ENCODE measurements at regions not wholly inside any gene's neighbourhood (a gene's known extent, or its start where the extent isn't known, plus 50 kb on each side); places are given as distances from the start of the nearest gene placed in this dataset.

DNA sequence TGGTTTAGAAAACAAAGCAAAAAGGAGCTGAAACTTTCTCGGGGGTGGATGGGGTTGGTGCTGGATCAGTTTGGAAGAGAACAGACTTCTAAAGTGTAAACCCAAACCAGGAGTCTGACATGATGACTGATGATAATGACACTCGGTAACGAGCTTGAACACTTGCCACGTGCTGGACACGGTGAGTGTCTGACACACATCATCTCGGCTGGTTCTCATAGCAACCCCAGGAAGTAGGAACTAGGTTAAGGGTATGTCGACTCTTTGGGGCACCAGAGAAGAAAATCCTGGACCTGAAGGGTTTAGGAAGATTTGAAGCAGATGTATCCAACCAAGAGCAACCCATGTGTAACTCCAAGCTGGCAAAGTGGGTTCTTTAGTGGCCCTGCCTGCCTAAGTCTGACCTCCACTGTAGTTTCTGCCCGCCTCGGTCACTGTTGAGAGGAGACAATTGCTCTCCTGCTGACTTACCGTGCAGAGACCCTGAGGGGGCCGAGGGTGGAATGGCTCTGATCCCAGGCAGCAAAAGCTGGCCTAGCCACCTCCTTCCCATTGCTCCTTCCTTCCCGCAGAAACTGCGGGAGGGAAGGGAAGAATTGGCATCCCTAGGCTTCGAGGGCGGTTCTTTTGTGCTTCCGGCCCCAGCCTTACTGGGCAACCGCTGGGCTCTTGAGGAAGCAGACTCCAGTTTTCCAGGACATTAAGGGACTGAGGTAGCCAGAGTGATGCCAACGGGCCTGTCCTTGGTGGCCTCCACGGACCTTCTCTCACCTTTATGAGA lies 156.0 kb downstream of the TOMM20 start:
- peak; percentile 20 for DNase-seq

DNA sequence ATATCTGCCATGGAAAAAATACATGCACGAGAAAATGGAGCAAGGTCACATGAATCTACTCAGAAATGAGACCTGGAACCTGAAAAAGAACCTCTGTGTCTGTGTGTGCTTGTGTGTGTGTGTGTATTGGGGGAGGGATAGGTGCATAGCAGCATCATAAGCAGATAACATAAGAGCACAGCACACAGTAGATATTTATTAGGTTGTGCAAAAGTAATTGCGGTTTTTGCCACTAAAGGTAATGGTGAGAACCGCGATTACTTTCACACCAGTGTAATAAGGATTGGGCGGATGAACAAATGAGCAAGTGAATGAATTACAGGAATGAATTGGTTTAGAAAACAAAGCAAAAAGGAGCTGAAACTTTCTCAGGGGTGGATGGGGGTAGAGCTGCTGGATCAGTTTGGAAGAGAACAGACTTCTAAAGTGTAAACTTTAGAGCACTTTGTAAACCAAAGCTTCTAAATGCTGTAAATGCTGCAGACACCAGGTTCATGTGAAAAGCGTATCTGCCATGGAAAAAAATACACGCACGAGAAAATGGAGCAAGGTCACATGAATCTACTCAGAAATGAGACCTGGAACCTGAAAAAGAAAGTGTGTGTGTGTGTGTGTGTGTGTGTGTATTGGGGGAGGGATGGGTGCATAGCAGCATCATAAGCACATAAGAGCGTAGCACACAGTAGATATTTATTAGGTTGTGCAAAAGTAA lies 156.9 kb downstream of the TOMM20 start:
- DNase-seq, result no peak

DNA sequence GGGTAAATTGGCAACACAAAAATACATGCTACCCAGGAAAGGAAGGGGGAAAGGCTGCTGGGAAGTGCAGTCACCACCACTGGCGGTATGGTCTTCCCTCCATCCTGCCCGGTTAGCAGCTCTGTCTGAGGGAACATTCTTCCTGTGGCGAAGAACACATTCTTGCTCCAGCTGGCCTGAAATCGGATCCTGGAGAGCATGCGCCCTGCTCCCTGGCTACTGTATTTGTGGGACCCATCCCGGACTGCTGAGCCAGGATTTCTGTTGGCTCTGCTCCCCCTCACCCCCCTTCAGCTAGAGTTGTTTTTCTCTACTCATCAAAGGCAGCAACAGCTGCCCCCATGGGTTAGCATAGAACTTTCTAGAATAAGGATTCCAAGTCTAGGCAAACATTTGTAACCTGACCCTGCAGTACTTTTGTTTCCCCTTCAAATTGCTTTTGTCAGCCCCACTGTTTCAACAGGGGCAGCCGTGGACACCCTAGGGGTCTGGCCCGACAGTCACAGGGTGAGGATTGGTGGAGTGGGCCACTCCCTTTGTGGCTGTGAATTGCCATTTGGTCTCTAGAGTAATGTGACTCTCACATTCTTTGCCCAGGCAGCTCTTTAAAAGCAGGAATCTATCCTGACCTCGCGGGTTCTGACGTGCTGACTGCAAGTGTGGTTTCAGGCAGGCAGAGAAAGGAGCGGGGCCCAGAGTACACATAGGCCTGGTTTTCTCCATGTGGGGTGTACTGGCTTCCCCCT lies 157.7 kb downstream of the TOMM20 start:
- DNase-seq, result no peak

DNA sequence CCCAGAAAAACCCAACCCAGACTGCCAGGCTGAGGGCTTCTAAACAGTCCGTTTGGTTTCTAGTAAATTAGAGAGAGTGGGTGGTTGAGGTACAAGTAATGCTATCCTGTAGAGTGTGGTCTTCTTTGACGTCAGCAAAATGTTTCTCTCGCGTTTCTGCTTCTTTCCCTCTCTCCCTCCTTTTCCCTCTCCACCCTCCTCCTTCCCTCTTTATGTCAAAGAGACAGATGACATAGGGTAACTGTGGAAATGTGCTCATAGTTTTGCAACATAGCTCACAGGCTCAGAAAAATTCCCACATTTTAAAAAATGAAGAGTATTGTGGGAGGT lies 158.3 kb downstream of the TOMM20 start:
- no peak for DNase-seq

DNA sequence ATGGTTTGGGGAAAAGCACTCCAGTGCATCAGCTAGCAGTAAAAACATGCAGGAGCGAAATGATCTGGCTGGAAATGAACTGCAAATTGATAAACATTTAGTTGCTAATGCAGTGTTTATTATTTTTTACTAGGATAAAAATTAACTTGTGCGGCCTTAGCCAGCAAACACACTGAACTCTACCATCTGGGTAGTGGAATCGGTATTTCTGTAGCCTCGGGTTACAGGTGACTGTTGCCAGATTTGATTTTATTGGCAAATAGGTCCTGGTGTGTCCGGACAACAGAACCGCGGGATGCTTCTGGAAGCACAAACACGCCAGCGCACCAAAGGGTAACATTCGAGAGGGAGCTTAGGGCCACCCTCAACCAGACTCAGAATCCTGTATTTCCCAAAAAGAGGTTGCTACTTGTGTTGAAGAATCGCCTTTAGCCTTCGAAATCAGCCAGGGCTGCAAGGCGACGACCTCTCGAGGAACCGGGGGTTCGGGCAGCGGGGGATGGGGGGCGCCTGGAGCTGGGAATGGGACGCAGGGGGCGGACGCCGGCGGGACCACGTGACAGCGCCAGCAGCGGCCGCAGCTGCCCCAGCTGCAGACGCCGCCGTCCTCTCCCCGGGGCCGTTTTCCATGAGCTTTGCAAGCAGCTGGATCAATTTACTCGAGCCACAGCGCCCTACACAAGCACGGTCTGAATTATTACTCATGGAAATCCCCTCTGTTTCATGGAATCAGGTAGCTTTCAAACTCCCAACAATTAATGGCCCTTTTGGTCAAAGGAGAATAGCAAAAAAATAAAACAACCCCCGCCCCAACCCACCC lies 158.8 kb downstream of the TOMM20 start:
- no peak for DNase-seq

DNA sequence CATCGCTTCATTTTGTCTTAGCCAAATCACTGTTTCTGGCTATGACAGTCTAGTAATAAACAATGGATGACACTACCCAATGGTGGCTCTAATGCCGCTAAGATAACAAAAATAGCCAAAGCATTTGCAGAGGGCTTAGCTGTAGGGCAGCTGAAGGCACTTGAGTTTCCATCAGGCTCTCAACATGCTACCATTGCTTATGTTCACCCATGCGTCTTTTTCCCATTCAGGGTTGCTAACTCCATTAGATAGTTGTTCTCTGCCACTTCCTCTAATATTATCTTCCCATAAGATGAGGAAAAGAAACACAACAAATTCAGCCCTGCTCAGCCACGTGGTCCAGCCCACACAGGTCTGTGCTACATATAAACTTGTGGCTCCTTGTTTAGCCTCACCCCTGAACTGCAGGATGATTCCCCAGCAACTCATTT lies 159.6 kb downstream of the TOMM20 start:
- DNase-seq, result no peak

DNA sequence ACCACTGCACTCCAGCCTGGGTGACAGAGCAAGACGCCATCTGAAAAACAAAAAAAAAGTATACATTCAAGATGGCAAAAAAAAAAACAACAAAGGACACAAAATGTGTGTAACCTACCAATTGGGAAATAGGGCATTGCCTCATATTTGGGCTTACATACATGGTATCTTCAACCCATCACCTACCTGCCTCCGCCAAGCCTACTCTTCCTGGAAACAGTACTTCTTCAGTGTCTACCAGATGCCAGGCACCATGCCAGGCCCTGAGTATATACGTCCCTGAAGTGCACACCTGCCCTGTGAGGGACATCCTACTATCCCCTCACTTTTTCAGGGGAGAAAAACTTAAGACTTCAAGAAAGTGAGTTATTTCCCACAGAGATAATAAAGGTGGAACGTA lies 160.2 kb downstream of the TOMM20 start:
- no peak for DNase-seq

DNA sequence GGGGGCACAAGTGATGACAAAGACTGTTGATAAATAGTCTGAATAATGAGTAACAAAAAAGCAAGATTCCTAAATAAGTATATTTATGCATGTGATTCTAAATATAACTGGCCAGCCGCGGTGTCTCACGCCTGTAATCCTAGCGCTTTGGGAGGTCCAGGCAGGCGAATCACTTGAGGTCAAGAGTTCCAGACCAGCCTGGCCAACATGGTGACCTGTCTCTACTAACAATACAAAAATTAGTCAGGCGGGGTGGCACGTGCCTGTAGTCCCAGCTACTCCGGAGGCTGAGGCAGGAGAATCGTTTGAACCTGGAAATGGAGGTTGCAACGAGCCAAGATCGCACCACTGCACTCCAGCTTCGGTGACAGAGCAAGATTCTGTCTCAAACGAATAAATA lies 161.5 kb downstream of the TOMM20 start:
- DNase-seq, result no peak

DNA sequence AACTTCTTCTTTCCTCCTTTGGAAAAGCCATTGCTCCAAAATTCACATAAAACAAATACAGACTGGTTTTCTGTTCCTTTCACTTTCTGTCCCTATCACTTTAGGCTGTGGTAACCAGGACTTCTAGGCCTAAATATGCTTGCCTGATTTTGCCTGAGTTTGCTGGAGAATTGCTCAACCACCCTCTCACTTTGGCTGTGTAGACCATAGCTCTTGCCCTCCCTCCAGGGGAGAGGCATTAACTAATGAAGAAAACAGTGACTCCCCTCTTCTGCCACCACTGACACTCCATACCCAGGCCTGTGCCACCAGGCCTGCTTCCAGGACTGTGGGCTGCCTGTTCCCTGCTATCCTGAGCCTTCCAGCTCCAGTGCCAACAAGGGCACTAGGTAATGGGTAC lies 163.5 kb downstream of the TOMM20 start:
- DNase-seq, result no peak

DNA sequence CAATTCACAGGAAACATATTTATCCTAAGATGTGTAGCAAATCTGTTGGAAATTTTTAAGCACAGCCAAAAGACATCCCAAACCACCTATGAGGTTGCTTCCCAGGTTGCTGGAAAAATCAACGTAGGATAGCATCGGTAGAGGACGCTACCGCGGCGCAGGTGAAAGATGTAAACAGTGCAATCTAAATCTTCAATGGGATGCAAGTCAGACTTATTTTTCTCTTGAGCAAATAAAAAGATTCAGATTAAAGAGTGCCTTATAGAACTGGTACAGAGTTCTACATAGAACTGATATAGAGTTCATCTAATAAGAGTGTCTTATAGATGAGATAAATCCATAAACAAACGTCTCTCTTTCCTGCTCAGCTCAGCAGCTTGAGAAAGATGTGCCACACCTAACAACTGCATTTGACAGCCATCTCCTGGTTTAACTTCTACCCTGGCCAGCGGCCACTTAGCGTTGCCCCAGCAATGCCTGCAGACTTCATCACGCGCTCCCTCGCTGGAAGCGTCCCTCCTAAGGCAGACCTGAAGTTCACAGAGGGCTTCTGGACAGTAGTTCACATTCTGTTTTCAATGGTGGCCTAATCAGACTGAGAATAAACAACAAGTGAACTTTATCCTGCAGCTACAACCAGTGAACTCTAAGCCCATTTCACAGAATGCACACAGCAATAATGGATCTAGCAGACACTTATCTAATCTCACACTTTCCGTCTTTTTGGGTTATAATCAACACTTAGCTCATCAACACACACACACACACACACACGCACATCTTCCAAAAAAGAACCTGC lies 164.5 kb downstream of the TOMM20 start:
- DNase-seq, result no peak

DNA sequence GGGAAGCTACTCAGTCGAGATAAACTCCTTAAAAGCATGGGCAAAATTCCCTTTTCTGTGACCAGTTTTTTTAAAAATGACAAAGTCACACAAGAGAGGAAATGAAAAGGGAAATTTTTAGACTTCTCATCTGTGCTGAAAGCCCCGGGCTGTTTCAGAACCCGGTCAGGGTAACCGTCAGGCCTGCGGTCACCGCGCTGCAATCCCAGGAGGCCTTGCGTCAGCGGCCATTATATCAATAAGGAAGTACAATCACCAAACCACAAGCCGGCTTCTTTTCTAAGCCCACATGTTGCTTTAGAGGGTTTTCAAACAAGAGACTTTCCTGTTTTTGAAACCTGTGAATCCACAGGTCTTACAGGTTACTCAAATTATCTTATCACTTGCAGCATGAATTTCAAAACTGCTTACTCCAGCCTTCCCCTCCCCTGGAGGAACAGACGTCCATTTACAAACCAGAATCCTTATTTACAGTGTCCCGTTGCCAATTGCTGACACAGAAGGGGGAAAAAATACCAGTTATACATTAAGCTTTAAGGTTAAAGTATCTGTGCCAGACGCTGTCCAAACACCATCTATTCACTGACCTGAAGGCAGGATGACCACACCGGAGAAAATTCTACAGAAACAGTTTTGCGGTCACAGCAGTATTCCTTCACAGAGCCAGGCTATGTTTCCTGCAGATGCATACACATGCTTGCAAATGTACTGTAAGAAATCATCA lies 165.3 kb downstream of the TOMM20 start:
- no peak for DNase-seq

DNA sequence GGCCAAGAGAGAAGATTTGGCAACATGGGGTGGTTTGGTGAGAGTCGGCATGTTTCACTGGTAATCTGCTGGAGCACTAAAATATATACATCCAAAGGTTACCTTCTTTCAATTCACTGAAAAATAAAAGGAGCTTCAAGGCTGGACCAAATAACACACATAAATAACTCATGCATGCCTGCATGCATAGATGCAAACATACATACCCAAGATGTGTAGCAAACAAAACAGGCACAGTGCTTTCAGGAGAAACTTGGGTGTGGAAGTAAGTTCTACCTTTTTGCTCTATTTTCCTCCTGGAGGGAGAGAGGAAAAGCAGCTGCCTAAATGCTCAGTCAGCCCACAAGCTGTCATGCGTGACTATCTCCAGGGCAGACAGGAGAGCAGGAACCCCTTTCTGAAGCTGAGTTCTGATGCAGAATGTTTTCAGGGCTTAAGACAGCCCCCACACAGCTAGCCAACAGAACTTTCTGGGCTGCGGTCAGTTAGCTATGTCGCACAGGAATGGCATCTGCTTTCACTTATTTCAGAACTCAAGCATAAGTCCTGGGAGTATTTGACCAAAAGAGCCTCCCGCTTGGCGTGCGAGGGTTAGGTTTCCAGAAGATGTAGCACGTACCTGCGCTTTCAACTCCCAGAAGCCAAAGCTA lies 166.2 kb downstream of the TOMM20 start:
- no peak for DNase-seq

DNA sequence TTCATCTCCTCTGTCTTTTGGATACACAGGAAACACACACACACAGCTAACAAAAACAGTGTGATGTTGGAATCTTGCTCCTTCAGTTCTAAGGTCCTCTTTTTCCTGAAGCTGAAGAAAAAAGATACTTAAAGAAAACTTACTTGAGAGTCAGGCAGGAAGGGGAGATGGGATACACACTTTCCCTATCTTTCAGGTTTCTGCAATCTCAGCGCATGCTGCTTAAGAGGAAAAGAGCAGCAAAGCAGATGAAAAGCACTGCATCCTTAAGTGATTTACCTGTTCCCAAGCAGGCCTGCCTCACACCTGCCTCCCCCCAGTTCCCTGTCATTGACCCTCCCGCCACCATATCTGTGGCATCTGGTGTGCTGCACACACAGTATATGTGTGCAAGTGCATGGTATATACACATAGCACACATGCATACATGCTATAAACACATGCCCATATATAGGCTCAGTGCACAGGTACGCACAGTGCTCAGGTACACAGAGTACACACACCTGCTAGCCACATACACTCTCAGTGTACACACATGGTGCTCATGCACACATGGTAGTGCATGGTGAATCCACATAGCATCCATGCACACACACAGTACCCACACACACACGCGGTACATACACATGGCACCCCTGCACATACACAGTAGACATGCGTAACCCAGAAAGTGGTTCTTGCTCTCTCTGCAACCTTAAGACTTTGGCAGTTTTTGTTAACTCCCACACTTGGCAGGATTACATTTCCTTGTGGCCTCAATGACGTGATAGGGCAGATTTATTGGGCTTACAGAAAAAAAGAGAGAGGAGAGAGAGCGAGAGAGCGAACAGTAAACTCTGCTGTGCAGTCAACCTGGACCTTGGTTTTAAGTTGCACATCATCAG lies 166.9 kb downstream of the TOMM20 start:
- no peak for DNase-seq

DNA sequence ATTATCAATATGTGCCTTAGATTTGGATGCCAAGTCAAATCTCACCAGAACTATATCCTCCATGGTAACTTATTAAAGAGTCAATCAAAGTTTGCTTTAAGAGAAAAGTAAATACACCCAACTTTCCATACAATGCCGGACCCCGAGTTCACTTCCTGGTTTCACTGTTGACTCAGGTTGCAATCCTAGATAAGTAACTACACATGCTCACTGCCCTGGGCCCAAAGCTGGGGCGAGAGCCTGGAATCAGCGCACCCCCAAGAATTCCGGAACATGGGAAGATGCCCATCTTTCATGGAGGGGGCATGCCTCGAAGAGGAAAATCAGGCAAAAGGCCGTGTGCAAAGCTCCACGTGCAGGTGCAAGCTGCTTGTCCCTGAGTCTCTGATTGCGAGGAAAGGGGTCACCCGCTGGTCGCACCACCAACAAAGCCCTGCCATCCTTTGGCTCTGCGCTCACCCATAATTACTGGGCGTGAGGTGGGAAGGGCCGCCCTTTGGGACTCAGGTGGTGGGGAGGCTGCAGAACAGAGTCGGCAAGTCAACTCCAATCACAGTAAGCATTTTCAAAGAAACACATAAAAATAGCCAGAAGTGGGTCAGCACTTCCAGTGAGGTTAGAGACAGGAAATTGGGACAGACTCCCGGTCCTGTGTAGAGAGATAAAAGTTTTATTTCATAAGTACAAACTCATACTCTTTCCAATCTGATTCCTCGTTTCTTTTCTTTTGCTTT lies 167.7 kb downstream of the TOMM20 start:
- DNase-seq, result no peak

DNA sequence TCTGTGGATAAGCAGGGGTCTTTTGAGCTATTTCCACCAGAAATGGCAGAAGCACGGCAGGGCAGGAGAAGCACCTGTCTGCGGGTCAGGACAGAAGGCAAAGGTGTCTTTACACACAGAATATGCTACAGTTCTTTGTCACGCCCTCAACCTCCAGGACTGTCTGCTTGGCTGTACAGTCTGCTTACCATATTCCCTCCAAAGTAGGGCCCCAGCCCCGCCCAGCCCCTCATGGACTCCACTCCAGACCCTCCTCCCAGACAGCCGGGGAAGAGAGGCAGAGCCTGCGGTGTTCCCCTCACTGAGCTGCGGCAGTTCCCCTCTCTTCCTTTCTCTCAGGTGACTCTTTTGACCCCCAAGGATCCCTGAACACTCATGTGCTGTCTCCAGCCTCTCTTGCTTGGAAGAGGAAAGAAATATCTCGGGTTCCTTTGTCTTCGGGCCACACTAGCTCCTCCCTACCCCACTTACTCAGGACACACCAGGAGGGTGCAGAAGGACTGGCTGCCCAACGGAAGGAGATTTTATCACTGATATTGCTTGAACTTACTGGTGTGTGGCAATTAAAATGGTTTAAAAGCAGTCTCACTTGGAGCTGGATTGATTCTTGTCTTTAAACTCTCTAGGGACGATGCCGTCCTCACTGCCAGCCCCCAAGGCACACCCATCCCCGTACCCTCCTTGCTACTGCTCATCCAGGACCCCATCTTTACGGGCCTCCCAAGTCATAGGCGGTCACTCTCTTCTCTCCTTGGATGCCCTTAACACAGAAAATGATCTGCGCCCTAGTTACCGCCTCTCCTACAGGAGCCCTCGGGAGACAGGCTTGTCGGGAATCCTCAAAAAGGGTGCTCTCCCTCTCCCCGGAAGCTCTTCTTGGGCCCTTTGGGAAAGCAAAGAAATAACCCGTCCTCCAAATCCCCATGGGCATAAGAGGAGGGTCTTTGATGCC lies 169.7 kb downstream of the TOMM20 start:
- no peak for DNase-seq

DNA sequence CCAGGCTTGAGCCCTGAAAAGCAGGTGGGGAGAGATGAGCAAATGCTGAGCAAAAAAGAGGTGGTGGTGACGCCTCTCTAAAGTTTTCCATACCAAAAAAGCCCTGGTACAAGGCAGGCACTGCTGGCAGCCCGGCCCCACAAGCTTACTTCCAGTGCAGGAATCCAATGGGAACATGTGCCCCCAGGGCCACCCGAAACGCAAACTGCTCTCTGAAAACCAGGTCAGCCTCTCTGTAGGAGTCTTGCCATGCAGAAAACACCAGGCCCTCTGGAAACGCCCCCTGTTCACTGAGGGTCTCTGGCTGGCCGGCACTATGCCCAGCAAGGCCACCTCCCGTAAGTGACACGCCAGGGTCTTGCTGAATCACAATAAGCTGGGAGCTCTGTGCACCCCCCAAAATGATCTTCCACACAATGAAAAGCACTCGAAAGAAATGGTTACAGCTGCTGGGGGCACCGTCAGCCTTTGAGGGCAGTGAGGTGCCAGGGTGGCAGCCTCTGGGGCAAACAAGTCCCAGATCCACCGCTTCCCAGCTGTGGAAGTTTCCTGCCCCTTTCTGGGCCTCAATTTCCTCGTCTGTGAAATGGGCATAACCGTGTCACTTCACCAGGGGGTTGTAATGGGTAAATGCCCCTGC lies 170.5 kb downstream of the TOMM20 start:
- no peak for DNase-seq

DNA sequence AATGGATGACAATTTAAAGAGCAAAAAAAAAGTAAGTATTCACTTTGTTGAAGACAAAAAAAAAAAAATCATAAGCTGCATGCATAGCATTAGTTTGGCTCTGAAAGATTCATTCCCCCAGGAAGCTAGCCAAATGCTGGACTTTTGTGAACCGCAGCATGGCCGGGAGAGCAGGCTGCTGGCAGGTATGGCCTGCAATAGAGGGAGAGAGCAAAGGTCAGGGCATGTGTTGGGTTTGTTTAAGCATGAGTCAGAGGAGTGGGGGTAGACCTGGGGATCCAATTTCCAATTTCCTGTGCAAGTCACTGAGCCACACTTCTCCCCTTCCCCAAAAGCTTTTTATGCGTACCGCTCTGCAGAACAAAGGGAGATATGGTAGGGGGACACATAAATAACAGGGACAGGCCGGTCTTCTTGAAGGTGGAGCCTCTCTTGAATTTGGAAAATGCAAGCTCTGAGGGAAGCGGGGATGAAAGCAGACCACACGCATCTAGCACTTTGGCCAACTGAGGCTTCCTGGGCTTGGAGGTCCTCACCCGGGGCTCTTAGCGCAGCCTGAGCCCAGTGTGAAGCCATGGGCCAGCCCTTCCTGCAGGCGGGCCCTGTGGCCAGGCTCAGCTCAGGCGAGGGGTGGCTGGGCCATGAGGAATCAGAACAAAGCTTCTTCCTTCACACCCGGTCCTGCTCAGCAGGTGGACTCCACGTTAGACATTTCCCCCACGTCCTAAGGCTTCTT lies 171.1 kb downstream of the TOMM20 start:
- no peak for DNase-seq
